Caco-2 (cell line): ENCODE measurements at regions not wholly inside any gene's neighbourhood (a gene's known extent, or its start where the extent isn't known, plus 50 kb on each side); places are given as distances from the start of the nearest gene placed in this dataset.

Experiments
- BruUV-seq: library from RNA; stranded (reverse); fragments of 400-500 nt; replicated peaks from 2 replicates; lab custom pipeline; 2021; lab: Mats Ljungman, UMichigan
- CTCF ChIA-PET: fragments of 300-600 bp; sonication (Branson Sonifier 250); formaldehyde crosslinking; loops from one replicate; lab custom pipeline; 2022; ENCODE audit warnings: antibody characterized with exemption; lab: Charles Lee
- POLR2A ChIA-PET: fragments of 300-600 bp; sonication (Branson Sonifier 250); formaldehyde crosslinking; loops from one replicate; lab custom pipeline; 2022; ENCODE audit warnings: antibody characterized with exemption; lab: Charles Lee
- DNase-seq, 2 experiments: peaks; one replicate each; pipeline versions ENCODE4 v3.0.0 to v3.0.0-alpha.2; 2020 to 2022
- H3K27me3 ChIP-seq: replicated peaks from 2 replicates; pipeline ENCODE4 v1.6.0; 2011; ENCODE audit warnings: low read length; ENCODE audit not compliant: control insufficient read depth, insufficient read depth
- H3K36me3 ChIP-seq: 2 replicates; pipeline ENCODE4 v1.5.1; 2011; ENCODE audit warnings: low read length; ENCODE audit not compliant: control insufficient read depth, insufficient read depth
- H3K4me1 ChIP-seq: fragments of 250-450 bp; sonication (Bioruptor Pico); 2 replicates; pipeline ENCODE4 v1.5.1; 2020; ENCODE audit warnings: mild to moderate bottlenecking
- H3K4me3 ChIP-seq: 2 replicates; pipeline ENCODE4 v1.5.1; 2011; ENCODE audit warnings: low read depth, mild to moderate bottlenecking, control low read depth, low read length
- H3K9me3 ChIP-seq: fragments of 250-450 bp; sonication (Bioruptor Pico); 2 replicates; pipeline ENCODE4 v1.5.1; 2020; ENCODE audit warnings: mild to moderate bottlenecking, moderate library complexity
- H3K27ac Mint-ChIP-seq: one replicate; pipeline ENCODE4 v1.8.0; 2022; ENCODE audit warnings: mixed read lengths; ENCODE audit not compliant: unreplicated experiment
- H3K27me3 Mint-ChIP-seq: one replicate; pipeline ENCODE4 v1.8.0; 2022; ENCODE audit warnings: mixed read lengths; ENCODE audit not compliant: insufficient read depth, unreplicated experiment
- H3K36me3 Mint-ChIP-seq: one replicate; pipeline ENCODE4 v1.8.0; 2022; ENCODE audit warnings: mild to moderate bottlenecking, mixed read lengths; ENCODE audit not compliant: insufficient read depth, unreplicated experiment
- H3K4me1 Mint-ChIP-seq: one replicate; pipeline ENCODE4 v1.8.0; 2022; ENCODE audit warnings: low read depth, mixed read lengths; ENCODE audit not compliant: unreplicated experiment
- H3K4me3 Mint-ChIP-seq: one replicate; pipeline ENCODE4 v1.8.0; 2022; ENCODE audit warnings: mild to moderate bottlenecking, moderate library complexity, mixed read lengths; ENCODE audit not compliant: unreplicated experiment
- H3K9me3 Mint-ChIP-seq: one replicate; pipeline ENCODE4 v1.8.0; 2022; ENCODE audit warnings: mixed read lengths; ENCODE audit not compliant: unreplicated experiment
- CTCF ChIP-seq, 2 experiments: fragments of 200-600 bp in 1 of 2; IDR thresholded peaks; 1 replicate in 1 of 2; 2 replicates in 1 of 2; pipeline versions ENCODE4 v1.5.1 to v1.8.0; 2011 to 2022; ENCODE audit warnings: antibody characterized with exemption in 1 of 2, control low read depth in 1 of 2, inconsistent platforms in 1 of 2, low read depth in 1 of 2, low read length in 1 of 2, mild to moderate bottlenecking in 1 of 2, moderate library complexity in 1 of 2; ENCODE audit not compliant: insufficient read depth in 1 of 2, severe bottlenecking in 1 of 2, unreplicated experiment in 1 of 2
- intact Hi-C: fragments of 100-400 bp; cut with micrococcal nuclease; formaldehyde crosslinking; loops from one replicate; pipeline ENCODE4 v1.10.0; 2022; ENCODE audit not compliant: unreplicated experiment

GRCh38 chr1:234997201-234997895 lies 131.3 kb downstream of the TOMM20 start:
- POLR2A ChIA-PET, result no interaction called here
- intact Hi-C loops, result no loop called here

GRCh38 chr1:234996245-234996757 lies 132.3 kb downstream of the TOMM20 start:
- DNase-seq, result no peak
- ChIA-PET CTCF (no interaction called here), POLR2A (no interaction called here)
- peaks cover 17% of the 10 kb centered on the region for H3K4me1 Mint-ChIP-seq
- intact Hi-C loops, result no loop called here
- no peaks in the 10 kb centered on the region for H3K36me3 Mint-ChIP-seq
- H3K4me3 Mint-ChIP-seq, result no peak overlapping the region
- H3K9me3 ChIP-seq, result no peaks in the 10 kb centered on the region
- H3K36me3 ChIP-seq, result no peaks in the 10 kb centered on the region
- H3K9me3 Mint-ChIP-seq, result no peaks in the 10 kb centered on the region
- no TSS peak for BruUV-seq
- peaks cover 25% of the 10 kb centered on the region for H3K4me1 ChIP-seq
- H3K4me3 ChIP-seq, result no peak overlapping the region
- no peak overlapping the region for H3K27ac Mint-ChIP-seq
- H3K27me3 Mint-ChIP-seq, result no peaks in the 10 kb centered on the region
- TF ChIP-seq CTCF (IDR thresholded peaks at IDR 0.05; ENCODE audit: insufficient read depth in 1 of 2, low read depth in 1 of 2, low read length in 1 of 2, severe bottlenecking in 1 of 2, unreplicated experiment in 1 of 2), result no peak
- no peaks in the 10 kb centered on the region for H3K27me3 ChIP-seq

More at GRCh38 chr1:234997201-234997895, 131.3 kb downstream of the TOMM20 start:
- no peaks in the 10 kb centered on the region for H3K36me3 Mint-ChIP-seq
- no peaks in the 10 kb centered on the region for H3K27me3 Mint-ChIP-seq
- Histone ChIP-seq H3K27me3 (no peaks in the 10 kb centered on the region), H3K9me3 (no peaks in the 10 kb centered on the region), H3K36me3 (no peaks in the 10 kb centered on the region), H3K4me1 (peaks cover 25% of the 10 kb centered on the region), H3K4me3 (no peak overlapping the region)
- no peak overlapping the region for H3K4me3 Mint-ChIP-seq
- CTCF ChIA-PET, result interaction anchor here (1.0 kb wide), 1 partner anchor 57 kb away, joined by 3 read pairs; no protein-coding TSS in a partner anchor
- peaks cover 22% of the 10 kb centered on the region for H3K4me1 Mint-ChIP-seq
- no peak for TF ChIP-seq CTCF (IDR thresholded peaks at IDR 0.05; ENCODE audit: insufficient read depth in 1 of 2, low read depth in 1 of 2, low read length in 1 of 2, severe bottlenecking in 1 of 2, unreplicated experiment in 1 of 2)
- H3K27ac Mint-ChIP-seq, result peak overlapping the region; percentile 88
- H3K9me3 Mint-ChIP-seq, result no peaks in the 10 kb centered on the region
- no peak for DNase-seq
- no TSS peak for BruUV-seq

GRCh38 chr1:234994436-234995295 lies 134.0 kb downstream of the TOMM20 start:
- Mint-ChIP-seq H3K9me3 (no peaks in the 10 kb centered on the region), H3K36me3 (no peaks in the 10 kb centered on the region), H3K27me3 (no peaks in the 10 kb centered on the region), H3K4me1 (peaks cover 24% of the 10 kb centered on the region), H3K27ac (no peak overlapping the region), H3K4me3 (no peak overlapping the region)
- no peak for TF ChIP-seq CTCF (IDR thresholded peaks at IDR 0.05; ENCODE audit: insufficient read depth in 1 of 2, low read depth in 1 of 2, low read length in 1 of 2, severe bottlenecking in 1 of 2, unreplicated experiment in 1 of 2)
- peaks cover 25% of the 10 kb centered on the region for H3K4me1 ChIP-seq
- H3K27me3 ChIP-seq, result no peaks in the 10 kb centered on the region
- BruUV-seq, result no TSS peak
- intact Hi-C loops, result no loop called here
- no peaks in the 10 kb centered on the region for H3K36me3 ChIP-seq
- no peak overlapping the region for H3K4me3 ChIP-seq
- ChIA-PET POLR2A (no interaction called here), CTCF (interaction anchor here (0.8 kb wide), 1 partner anchor 90 kb away, joined by 3 read pairs; no protein-coding TSS in a partner anchor)
- no peak for DNase-seq
- no peaks in the 10 kb centered on the region for H3K9me3 ChIP-seq
